ENCODE measurements at regions not wholly inside any gene's neighbourhood (a gene's known extent, or its start where the extent isn't known, plus 50 kb on each side); places are given as distances from the start of the nearest gene placed in this dataset.
"Not testable (repeated sequence)": the region's sequence is repeated elsewhere in the genome, so short reads cannot be mapped to it uniquely, and the experiment has no call there.

- DNase-seq (ENCODE audit: low spot score), result no peak
Observed at GRCh38 chr2:7379799-7380198, 462.6 kb downstream of the RNF144A start.

GRCh38 chr2:7384773-7385349 lies 467.6 kb downstream of the RNF144A start:
- DNase-seq (ENCODE audit: low spot score), result no peak

GRCh38 chr2:7390311-7390710 lies 473.1 kb downstream of the RNF144A start:
- DNase-seq (ENCODE audit: low spot score), result not testable (repeated sequence)

GRCh38 chr2:7392076-7392787 lies 475.0 kb downstream of the RNF144A start:
- no peak for DNase-seq (ENCODE audit: low spot score)

GRCh38 chr2:7394195-7394594 lies 477.0 kb downstream of the RNF144A start:
- DNase-seq (ENCODE audit: low spot score), result no peak

- no peak for DNase-seq (ENCODE audit: low spot score)
Observed at GRCh38 chr2:7400628-7401027, 483.4 kb downstream of the RNF144A start.

GRCh38 chr2:7403092-7403775 lies 486.0 kb downstream of the RNF144A start:
- no peak for DNase-seq (ENCODE audit: low spot score)

- no peak for DNase-seq (ENCODE audit: low spot score)
Observed at GRCh38 chr2:7405861-7406715, 488.9 kb downstream of the RNF144A start.

- no peak for DNase-seq (ENCODE audit: low spot score)
Observed at GRCh38 chr2:7407001-7407400, 489.8 kb downstream of the RNF144A start.

- no peak for DNase-seq (ENCODE audit: low spot score)
Observed at GRCh38 chr2:7407906-7408680, 490.9 kb downstream of the RNF144A start.

GRCh38 chr2:7411691-7412090 lies 494.5 kb downstream of the RNF144A start:
- no peak for DNase-seq (ENCODE audit: low spot score)

- DNase-seq (ENCODE audit: low spot score), result no peak
Observed at GRCh38 chr2:7417845-7418742, 500.9 kb downstream of the RNF144A start.

GRCh38 chr2:7419186-7419585 lies 502.0 kb downstream of the RNF144A start:
- DNase-seq (ENCODE audit: low spot score), result no peak

GRCh38 chr2:7419814-7420311 lies 502.7 kb downstream of the RNF144A start:
- DNase-seq (ENCODE audit: low spot score), result no peak

- DNase-seq (ENCODE audit: low spot score), result no peak
Observed at GRCh38 chr2:7420530-7420929, 503.3 kb downstream of the RNF144A start.

GRCh38 chr2:7424481-7424880 lies 507.3 kb downstream of the RNF144A start:
- DNase-seq (ENCODE audit: low spot score), result no peak

- DNase-seq (ENCODE audit: low spot score), result peak; percentile 58
Observed at GRCh38 chr2:7427293-7428060, 510.3 kb downstream of the RNF144A start.

- no peak for DNase-seq (ENCODE audit: low spot score)
Observed at GRCh38 chr2:7428454-7429204, 511.4 kb downstream of the RNF144A start.

GRCh38 chr2:7429733-7430132 lies 512.5 kb downstream of the RNF144A start:
- no peak for DNase-seq (ENCODE audit: low spot score)
